ENCODE measurements at regions not wholly inside any gene's neighbourhood (a gene's known extent, or its start where the extent isn't known, plus 50 kb on each side); places are given as distances from the start of the nearest gene placed in this dataset.
A peak's percentile ranks its signal among the peaks of the same experiment; 100 is the strongest.
"Not testable (repeated sequence)": the region's sequence is repeated elsewhere in the genome, so short reads cannot be mapped to it uniquely, and the experiment has no call there.

DNA sequence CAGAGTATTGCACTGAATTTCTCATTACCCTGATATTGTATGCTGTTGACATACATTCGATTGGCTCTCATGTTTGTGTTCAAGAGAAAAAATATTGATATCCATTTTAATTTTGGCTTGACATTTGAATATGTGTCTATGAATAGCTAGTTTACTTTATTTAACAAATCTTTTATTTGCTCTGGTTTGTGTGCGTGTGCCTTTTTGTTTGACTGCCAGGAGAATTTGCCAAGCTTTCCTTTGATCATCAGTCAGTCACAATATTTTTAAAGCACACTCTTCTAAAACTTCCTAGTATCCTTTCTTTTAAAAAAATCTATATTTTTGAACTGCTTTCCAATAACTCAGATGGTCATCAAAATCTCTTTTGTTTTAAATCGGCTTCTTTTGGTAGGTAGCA lies 179.3 kb upstream of the FLRT2 start:
- 30% methylated on average over 3 of the region's 3 CpGs for WGBS
- Histone ChIP-seq H3K27ac (no peak overlapping the region), H3K9me3 (no peaks in the 10 kb centered on the region), H3K4me3 (no peak overlapping the region), H3K27me3 (replicated peaks; ENCODE audit: insufficient read depth) (no peaks in the 10 kb centered on the region), H3K4me1 (replicated peaks) (no peaks in the 10 kb centered on the region), H3K36me3 (no peaks in the 10 kb centered on the region)
- TF ChIP-seq POLR2A (IDR thresholded peaks at IDR 0.05), result no peak
- TF ChIP-seq POLR2AphosphoS5 (IDR thresholded peaks at IDR 0.05), result peak; percentile 21
- peak; percentile 12 for DNase-seq (ENCODE audit: low spot score)
- intact Hi-C loops (cut with DNase I), result no loop called here

- intact Hi-C loops (cut with DNase I); H3K4me3 ChIP-seq; H3K4me1 ChIP-seq (replicated peaks); H3K9me3 ChIP-seq; H3K27me3 ChIP-seq (replicated peaks; ENCODE audit: insufficient read depth); H3K27ac ChIP-seq; H3K36me3 ChIP-seq; DNase-seq (ENCODE audit: low spot score): not testable (repeated sequence)
- 96% methylated on average over 22 of the region's 26 CpGs for WGBS
Measured at GRCh38 chr14:85352588-85352987, 177.4 kb upstream of the FLRT2 start.

- intact Hi-C loops (cut with DNase I), result no loop called here
- no peak for TF ChIP-seq CTCF (IDR thresholded peaks at IDR 0.05)
- TF ChIP-seq POLR2AphosphoS5 (IDR thresholded peaks at IDR 0.05), result peak; percentile 43
- H3K27ac ChIP-seq, result no peak overlapping the region
- no peak overlapping the region for H3K4me3 ChIP-seq
- H3K36me3 ChIP-seq, result no peaks in the 10 kb centered on the region
- DNase-seq (ENCODE audit: low spot score), result no peak
- 38% methylated on average over 5 of the region's 5 CpGs for WGBS
- no peaks in the 10 kb centered on the region for H3K9me3 ChIP-seq
- H3K4me1 ChIP-seq (replicated peaks), result no peaks in the 10 kb centered on the region
- no peaks in the 10 kb centered on the region for H3K27me3 ChIP-seq (replicated peaks; ENCODE audit: insufficient read depth)
Measured at GRCh38 chr14:85357120-85357519, 172.8 kb upstream of the FLRT2 start.

DNA sequence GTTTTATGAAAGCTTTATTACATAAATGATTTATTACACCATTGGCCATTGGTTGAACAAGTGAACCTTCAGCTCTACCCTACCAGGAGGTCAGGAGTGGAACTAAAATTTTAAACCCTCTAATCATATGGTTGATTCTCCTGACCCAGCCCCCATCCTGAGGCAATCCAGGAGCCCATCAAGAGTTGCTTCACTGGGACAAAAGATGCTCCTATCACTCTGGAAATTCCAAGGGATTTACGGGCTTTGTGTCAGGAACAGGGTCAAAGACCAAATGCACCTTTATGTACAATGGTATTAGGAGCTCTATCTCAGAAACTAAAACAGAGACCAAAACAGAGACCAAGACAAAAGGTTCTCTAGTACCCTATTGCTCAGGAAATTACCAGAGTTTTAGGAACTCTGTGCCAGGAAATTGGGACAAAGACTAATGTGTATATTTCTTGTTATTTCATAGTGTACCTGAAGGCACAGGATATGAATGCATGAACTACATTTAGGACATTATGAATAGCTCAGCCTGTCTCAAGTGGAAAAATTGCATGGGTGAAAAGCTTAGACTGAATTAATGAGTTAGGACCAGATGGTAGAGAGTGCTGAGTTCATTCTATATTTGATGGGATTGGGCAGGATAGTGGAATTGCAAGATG lies 171.7 kb upstream of the FLRT2 start:
- no peak for TF ChIP-seq POLR2A (IDR thresholded peaks at IDR 0.05)
- TF ChIP-seq CTCF (IDR thresholded peaks at IDR 0.05), result no peak
- TF ChIP-seq POLR2AphosphoS5 (IDR thresholded peaks at IDR 0.05), result no peak
- no peak overlapping the region for H3K4me3 ChIP-seq
- H3K27me3 ChIP-seq (replicated peaks; ENCODE audit: insufficient read depth), result no peaks in the 10 kb centered on the region
- WGBS, result 87% methylated on average over 1 of the region's 1 CpG
- H3K36me3 ChIP-seq, result no peaks in the 10 kb centered on the region
- H3K9me3 ChIP-seq, result no peaks in the 10 kb centered on the region
- no peak for DNase-seq (ENCODE audit: low spot score)
- H3K27ac ChIP-seq, result no peak overlapping the region
- intact Hi-C loops (cut with DNase I), result no loop called here
- H3K4me1 ChIP-seq (replicated peaks), result no peaks in the 10 kb centered on the region

DNA sequence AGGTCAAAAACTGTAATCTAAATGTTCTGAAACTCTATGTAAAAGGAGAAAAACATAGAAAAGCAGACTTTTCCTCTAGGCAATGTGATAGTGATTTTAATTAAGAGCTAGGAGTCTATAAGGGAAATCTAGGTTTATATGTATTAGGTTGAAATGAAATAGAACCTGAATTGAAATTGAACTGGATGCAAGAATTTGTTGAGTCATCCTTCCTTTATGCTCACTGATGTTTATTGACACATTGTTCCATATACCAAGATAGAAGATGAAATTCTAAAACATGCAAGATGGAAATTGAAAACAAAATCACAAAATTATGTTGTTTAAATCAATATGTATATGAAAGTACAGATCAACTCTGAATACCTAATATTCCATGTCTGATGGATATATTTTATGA lies 170.4 kb upstream of the FLRT2 start:
- no peaks in the 10 kb centered on the region for H3K36me3 ChIP-seq
- intact Hi-C loops (cut with DNase I), result no loop called here
- no peak overlapping the region for H3K4me3 ChIP-seq
- H3K27me3 ChIP-seq (replicated peaks; ENCODE audit: insufficient read depth), result no peaks in the 10 kb centered on the region
- DNase-seq (ENCODE audit: low spot score), result no peak
- H3K27ac ChIP-seq, result no peak overlapping the region
- no peak for TF ChIP-seq POLR2AphosphoS5 (IDR thresholded peaks at IDR 0.05)
- no peak for TF ChIP-seq CTCF (IDR thresholded peaks at IDR 0.05)
- no peak for TF ChIP-seq POLR2A (IDR thresholded peaks at IDR 0.05)
- no peaks in the 10 kb centered on the region for H3K4me1 ChIP-seq (replicated peaks)
- H3K9me3 ChIP-seq, result no peaks in the 10 kb centered on the region

GRCh38 chr14:85363358-85363757 lies 166.6 kb upstream of the FLRT2 start:
- no peaks in the 10 kb centered on the region for H3K9me3 ChIP-seq
- no peaks in the 10 kb centered on the region for H3K36me3 ChIP-seq
- WGBS, result 65% methylated on average over 2 of the region's 2 CpGs
- H3K27me3 ChIP-seq (replicated peaks; ENCODE audit: insufficient read depth), result no peaks in the 10 kb centered on the region
- H3K27ac ChIP-seq, result no peak overlapping the region
- H3K4me3 ChIP-seq, result no peak overlapping the region
- DNase-seq (ENCODE audit: low spot score), result no peak
- TF ChIP-seq POLR2AphosphoS5 (IDR thresholded peaks at IDR 0.05) (no peak), POLR2A (IDR thresholded peaks at IDR 0.05) (no peak), CTCF (IDR thresholded peaks at IDR 0.05) (no peak)
- no peaks in the 10 kb centered on the region for H3K4me1 ChIP-seq (replicated peaks)
- intact Hi-C loops (cut with DNase I), result no loop called here

Measured in prostate gland (tissue), 2 donors.